Type B pancreatic cell (in vitro differentiated cells): ENCODE measurements at regions not wholly inside any gene's neighbourhood (a gene's known extent, or its start where the extent isn't known, plus 50 kb on each side); places are given as distances from the start of the nearest gene placed in this dataset.
"Not testable (repeated sequence)": the region's sequence is repeated elsewhere in the genome, so short reads cannot be mapped to it uniquely, and the experiment has no call there.

Source experiments
- DNase-seq: peaks from one replicate; pipeline ENCODE4 v3.0.0; 2021; ENCODE audit warnings: mixed read lengths; ENCODE audit not compliant: unreplicated experiment; ENCODE audit errors: extremely low spot score
- H3K27ac Mint-ChIP-seq: 2 replicates; pipeline ENCODE4 v1.8.0; 2021; ENCODE audit warnings: mild to moderate bottlenecking, mixed read lengths
- H3K27me3 Mint-ChIP-seq: 2 replicates; pipeline ENCODE4 v1.8.0; 2021; ENCODE audit warnings: mixed read lengths
- H3K36me3 Mint-ChIP-seq: 2 replicates; pipeline ENCODE4 v1.8.0; 2021; ENCODE audit warnings: mixed read lengths
- H3K4me1 Mint-ChIP-seq: one replicate; pipeline ENCODE4 v1.8.0; 2021; ENCODE audit warnings: mixed read lengths; ENCODE audit not compliant: unreplicated experiment
- H3K4me3 Mint-ChIP-seq: 2 replicates; pipeline ENCODE4 v1.8.0; 2021; ENCODE audit warnings: mild to moderate bottlenecking, mixed read lengths
- H3K9me3 Mint-ChIP-seq: 2 replicates; pipeline ENCODE4 v1.8.0; 2021; ENCODE audit warnings: mixed read lengths
- CTCF ChIP-seq: fragments of 200-600 bp; sonication (generic); conservative IDR thresholded peaks from 2 replicates; pipeline ENCODE4 v1.5.0; 2021; ENCODE audit warnings: antibody characterized with exemption, mild to moderate bottlenecking

- no peaks in the 10 kb centered on the region for H3K9me3 Mint-ChIP-seq
- no peaks in the 10 kb centered on the region for H3K27me3 Mint-ChIP-seq
- H3K4me1 Mint-ChIP-seq, result peaks cover 8% of the 10 kb centered on the region
- H3K4me3 Mint-ChIP-seq, result no peak overlapping the region
- no peaks in the 10 kb centered on the region for H3K36me3 Mint-ChIP-seq
- DNase-seq, result no peak
- no peak overlapping the region for H3K27ac Mint-ChIP-seq
- no peak for TF ChIP-seq CTCF
These were observed 581.8 kb downstream of the EPM2A start for GRCh38 chr6:145153495-145153894.

GRCh38 chr6:145155411-145155810 lies 579.9 kb downstream of the EPM2A start:
- H3K9me3 Mint-ChIP-seq, result no peaks in the 10 kb centered on the region
- H3K36me3 Mint-ChIP-seq, result peaks cover 4% of the 10 kb centered on the region
- no peaks in the 10 kb centered on the region for H3K27me3 Mint-ChIP-seq
- TF ChIP-seq CTCF, result no peak
- H3K4me1 Mint-ChIP-seq, result peaks cover 4% of the 10 kb centered on the region
- no peak overlapping the region for H3K4me3 Mint-ChIP-seq
- no peak overlapping the region for H3K27ac Mint-ChIP-seq
- no peak for DNase-seq

GRCh38 chr6:145155873-145156782 lies 579.2 kb downstream of the EPM2A start:
- Mint-ChIP-seq H3K36me3 (peaks cover 4% of the 10 kb centered on the region), H3K9me3 (no peaks in the 10 kb centered on the region), H3K27ac (no peak overlapping the region), H3K4me3 (no peak overlapping the region), H3K4me1 (peaks cover 4% of the 10 kb centered on the region), H3K27me3 (no peaks in the 10 kb centered on the region)
- no peak for DNase-seq
- no peak for TF ChIP-seq CTCF

GRCh38 chr6:145158636-145159035 lies 576.7 kb downstream of the EPM2A start:
- H3K36me3 Mint-ChIP-seq, DNase-seq, H3K27me3 Mint-ChIP-seq, H3K4me3 Mint-ChIP-seq, H3K4me1 Mint-ChIP-seq, H3K9me3 Mint-ChIP-seq, H3K27ac Mint-ChIP-seq: not testable (repeated sequence)

GRCh38 chr6:145159921-145160320 lies 575.4 kb downstream of the EPM2A start:
- H3K27ac Mint-ChIP-seq, result no peak overlapping the region
- TF ChIP-seq CTCF, result no peak
- peaks cover 4% of the 10 kb centered on the region for H3K36me3 Mint-ChIP-seq
- DNase-seq, result no peak
- no peaks in the 10 kb centered on the region for H3K27me3 Mint-ChIP-seq
- H3K4me3 Mint-ChIP-seq, result no peak overlapping the region
- H3K4me1 Mint-ChIP-seq, result peaks cover 4% of the 10 kb centered on the region
- no peaks in the 10 kb centered on the region for H3K9me3 Mint-ChIP-seq

GRCh38 chr6:145161501-145161900 lies 573.8 kb downstream of the EPM2A start:
- Mint-ChIP-seq H3K4me3 (no peak overlapping the region), H3K27ac (no peak overlapping the region), H3K9me3 (no peaks in the 10 kb centered on the region), H3K27me3 (no peaks in the 10 kb centered on the region), H3K36me3 (peaks cover 4% of the 10 kb centered on the region), H3K4me1 (peaks cover 1% of the 10 kb centered on the region)
- no peak for DNase-seq
- no peak for TF ChIP-seq CTCF
